GM19467 (cell line): ENCODE measurements at regions not wholly inside any gene's neighbourhood (a gene's known extent, or its start where the extent isn't known, plus 50 kb on each side); places are given as distances from the start of the nearest gene placed in this dataset.
"Not testable (repeated sequence)": the region's sequence is repeated elsewhere in the genome, so short reads cannot be mapped to it uniquely, and the experiment has no call there.

Experiments
- ATAC-seq: cut with Tn5 transposase; IDR thresholded peaks from one replicate; pipeline ENCODE4 v1.9.1; 2021; ENCODE audit warnings: mild to moderate bottlenecking, moderate library complexity; ENCODE audit not compliant: unreplicated experiment

- ATAC-seq: no peak
These were observed 736.7 kb upstream of the PITX2 start for GRCh38 chr4:111359602-111360001.

- ATAC-seq: no peak
These were observed 738.0 kb upstream of the PITX2 start for GRCh38 chr4:111360906-111361305.

GRCh38 chr4:111362941-111363361, 740.1 kb upstream of the PITX2 start:
- no peak for ATAC-seq

- ATAC-seq: not testable (repeated sequence)
These were observed 755.0 kb upstream of the PITX2 start for GRCh38 chr4:111377880-111378279.

- ATAC-seq: no peak
These were observed 756.7 kb upstream of the FAM241A start for GRCh38 chr4:111388561-111388960.

- no peak for ATAC-seq
These were observed 753.4 kb upstream of the FAM241A start for GRCh38 chr4:111391829-111392228.

GRCh38 chr4:111393781-111394180, 751.5 kb upstream of the FAM241A start:
- no peak for ATAC-seq

- no peak for ATAC-seq
These were observed 746.3 kb upstream of the FAM241A start for GRCh38 chr4:111398906-111399330.

- no peak for ATAC-seq
These were observed 745.6 kb upstream of the FAM241A start for GRCh38 chr4:111399623-111400022.

GRCh38 chr4:111400741-111401140, 744.5 kb upstream of the FAM241A start:
- ATAC-seq: no peak

- ATAC-seq: no peak
These were observed 740.6 kb upstream of the FAM241A start for GRCh38 chr4:111404673-111405072.

- no peak for ATAC-seq
These were observed 739.3 kb upstream of the FAM241A start for GRCh38 chr4:111405989-111406388.

GRCh38 chr4:111410571-111410970, 734.7 kb upstream of the FAM241A start:
- ATAC-seq: no peak

GRCh38 chr4:111417521-111417920, 727.7 kb upstream of the FAM241A start:
- no peak for ATAC-seq

- no peak for ATAC-seq
These were observed 711.8 kb upstream of the FAM241A start for GRCh38 chr4:111433441-111433840.

GRCh38 chr4:111434586-111434985, 710.7 kb upstream of the FAM241A start:
- no peak for ATAC-seq

- no peak for ATAC-seq
These were observed 709.1 kb upstream of the FAM241A start for GRCh38 chr4:111435986-111436744.

- no peak for ATAC-seq
These were observed 703.6 kb upstream of the FAM241A start for GRCh38 chr4:111441687-111442086.

- not testable (repeated sequence) for ATAC-seq
These were observed 700.4 kb upstream of the FAM241A start for GRCh38 chr4:111444836-111445235.

- ATAC-seq: no peak
These were observed 695.6 kb upstream of the FAM241A start for GRCh38 chr4:111449657-111450056.

GRCh38 chr4:111450867-111451266, 694.4 kb upstream of the FAM241A start:
- ATAC-seq: no peak

GRCh38 chr4:111453216-111453615, 692.0 kb upstream of the FAM241A start:
- ATAC-seq: no peak

- no peak for ATAC-seq
These were observed 690.3 kb upstream of the FAM241A start for GRCh38 chr4:111454961-111455360.
